ENCODE measurements at regions not wholly inside any gene's neighbourhood (a gene's known extent, or its start where the extent isn't known, plus 50 kb on each side); places are given as distances from the start of the nearest gene placed in this dataset.

- DNase-seq (ENCODE audit: low read depth, low spot score): no peak
Measured at GRCh38 chr6:165877192-165877591, 214.2 kb upstream of the PDE10A start.

DNA sequence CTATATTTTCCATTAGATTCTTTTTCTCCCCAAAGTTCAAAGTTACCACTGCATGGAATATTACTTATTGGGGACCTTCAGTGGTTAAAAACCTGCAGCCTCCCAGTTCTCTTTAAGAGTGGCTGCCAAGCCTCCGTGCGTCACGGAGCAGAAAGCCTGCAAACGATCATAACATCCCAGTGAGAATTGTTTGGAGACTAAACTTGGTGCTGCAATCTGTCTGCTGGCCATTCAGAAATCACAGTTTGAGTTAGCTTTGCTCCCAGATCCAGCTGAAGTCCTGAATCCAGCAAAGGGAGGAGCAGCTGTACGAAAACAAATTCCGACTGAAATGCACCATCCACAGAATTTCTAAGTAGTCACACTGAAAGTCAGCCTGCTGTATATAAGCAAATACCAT lies 213.5 kb upstream of the PDE10A start:
- no peak for DNase-seq (ENCODE audit: low read depth, low spot score)

- no peak for DNase-seq (ENCODE audit: low read depth, low spot score)
Measured at GRCh38 chr6:165875946-165876345, 212.9 kb upstream of the PDE10A start.

GRCh38 chr6:165873976-165874375 lies 210.9 kb upstream of the PDE10A start:
- no peak for DNase-seq (ENCODE audit: low read depth, low spot score)

DNA sequence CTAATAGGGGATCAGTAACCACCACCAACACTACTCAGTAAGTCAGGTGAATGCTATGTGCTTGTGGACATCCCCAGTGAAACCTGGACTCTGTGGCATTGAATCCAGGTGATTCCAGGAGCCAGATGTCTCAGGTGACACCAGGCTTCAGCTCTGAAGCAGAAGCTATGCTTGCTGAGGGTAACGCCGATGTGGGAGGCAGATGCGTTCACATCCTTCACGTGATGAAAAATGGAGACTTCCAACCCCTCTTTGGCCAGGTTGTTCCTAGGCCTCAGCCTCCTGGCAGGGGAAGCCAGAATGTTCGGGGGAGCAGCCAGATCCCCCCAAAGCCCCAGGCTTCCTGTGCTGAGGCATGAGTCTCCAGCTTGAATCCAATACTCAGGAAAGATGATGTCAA lies 209.8 kb upstream of the PDE10A start:
- DNase-seq (ENCODE audit: low read depth, low spot score): no peak

GRCh38 chr6:165872311-165872710 lies 209.3 kb upstream of the PDE10A start:
- no peak for DNase-seq (ENCODE audit: low read depth, low spot score)

DNA sequence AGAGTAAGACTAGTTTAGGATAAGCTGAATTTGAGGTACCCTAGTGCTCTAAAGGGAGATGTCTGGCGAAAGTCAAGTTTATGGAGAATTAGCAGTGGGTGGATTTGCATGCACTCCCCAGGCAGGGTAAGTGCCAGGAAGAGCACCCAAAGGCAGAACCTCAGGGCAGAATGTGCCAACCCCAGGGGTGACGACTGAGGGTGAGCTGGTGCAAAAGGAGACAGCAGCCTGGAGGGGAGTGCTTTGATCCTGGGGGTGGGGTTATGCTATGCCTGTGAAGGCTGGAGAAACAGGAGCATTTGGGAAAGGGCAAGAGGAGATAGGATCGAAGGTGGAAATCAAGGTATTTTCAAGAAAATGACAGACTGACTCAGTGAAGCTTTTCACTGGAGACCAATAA lies 208.5 kb upstream of the PDE10A start:
- DNase-seq (ENCODE audit: low read depth, low spot score): no peak

- no peak for DNase-seq (ENCODE audit: low read depth, low spot score)
Measured at GRCh38 chr6:165869526-165869925, 206.5 kb upstream of the PDE10A start.

GRCh38 chr6:165864925-165865324 lies 201.9 kb upstream of the PDE10A start:
- no peak for DNase-seq (ENCODE audit: low read depth, low spot score)

GRCh38 chr6:165864218-165864617 lies 201.2 kb upstream of the PDE10A start:
- no peak for DNase-seq (ENCODE audit: low read depth, low spot score)

GRCh38 chr6:165863801-165864200 lies 200.8 kb upstream of the PDE10A start:
- DNase-seq (ENCODE audit: low read depth, low spot score): no peak

DNA sequence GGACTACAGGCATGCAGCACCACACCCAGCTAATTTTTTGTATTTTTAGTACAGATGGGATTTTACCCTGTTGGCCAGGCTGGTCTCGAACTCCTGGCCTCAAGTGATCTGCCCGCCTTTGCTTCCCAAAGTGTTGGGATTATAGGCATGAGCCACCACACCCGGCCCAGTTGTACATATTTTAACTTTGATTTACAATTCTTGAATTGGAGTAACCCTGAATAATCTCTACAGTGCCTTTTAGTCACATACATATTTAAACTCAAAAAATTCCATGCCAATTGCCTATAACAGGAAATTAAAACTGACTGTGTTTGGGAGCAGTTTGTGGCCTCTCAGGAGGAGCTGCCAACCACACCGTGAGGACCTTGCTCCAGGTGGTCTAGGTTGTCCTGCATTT lies 199.8 kb upstream of the PDE10A start:
- no peak for DNase-seq (ENCODE audit: low read depth, low spot score)

DNA sequence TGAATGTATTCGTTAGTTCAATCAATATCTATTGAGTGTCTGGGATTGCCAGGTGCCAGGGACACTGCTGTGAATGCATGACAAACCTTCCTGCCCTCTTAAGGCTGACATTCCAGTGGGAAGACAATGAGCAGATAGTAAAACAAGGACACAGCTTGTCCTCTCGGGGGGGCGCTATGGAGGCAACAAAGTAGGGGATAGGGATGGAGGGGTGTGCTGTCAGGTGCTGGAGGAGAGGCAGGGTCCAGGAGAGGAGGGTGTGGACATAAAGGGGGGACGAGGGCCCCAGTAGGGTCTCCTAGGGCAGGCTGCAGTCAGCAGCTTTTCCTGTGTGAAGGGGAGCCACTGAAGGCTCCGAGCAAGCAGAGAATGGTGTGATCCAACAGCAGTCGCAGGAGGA lies 198.2 kb upstream of the PDE10A start:
- no peak for DNase-seq (ENCODE audit: low read depth, low spot score)

DNA sequence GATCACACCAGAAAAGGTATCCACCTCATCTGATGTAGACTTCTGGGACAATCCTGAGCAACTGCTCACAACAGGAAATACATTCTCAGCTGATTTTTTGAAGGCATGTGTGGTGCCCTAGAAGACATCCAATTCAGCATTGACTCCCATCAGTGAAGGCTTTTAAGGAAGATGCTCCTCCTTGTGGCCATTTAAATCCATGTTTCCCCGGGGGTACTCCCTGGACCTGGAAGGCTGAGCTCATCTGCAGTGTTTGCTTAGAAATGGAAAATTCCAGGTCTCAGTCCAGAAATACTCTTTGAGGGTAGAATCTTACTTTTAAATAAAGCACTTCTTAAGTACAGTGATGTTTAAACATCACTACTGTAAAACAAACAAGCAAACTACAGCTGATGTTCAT lies 195.5 kb upstream of the PDE10A start:
- no peak for DNase-seq (ENCODE audit: low read depth, low spot score)

- no peak for DNase-seq (ENCODE audit: low read depth, low spot score)
Measured at GRCh38 chr6:165855856-165856255, 192.8 kb upstream of the PDE10A start.

DNA sequence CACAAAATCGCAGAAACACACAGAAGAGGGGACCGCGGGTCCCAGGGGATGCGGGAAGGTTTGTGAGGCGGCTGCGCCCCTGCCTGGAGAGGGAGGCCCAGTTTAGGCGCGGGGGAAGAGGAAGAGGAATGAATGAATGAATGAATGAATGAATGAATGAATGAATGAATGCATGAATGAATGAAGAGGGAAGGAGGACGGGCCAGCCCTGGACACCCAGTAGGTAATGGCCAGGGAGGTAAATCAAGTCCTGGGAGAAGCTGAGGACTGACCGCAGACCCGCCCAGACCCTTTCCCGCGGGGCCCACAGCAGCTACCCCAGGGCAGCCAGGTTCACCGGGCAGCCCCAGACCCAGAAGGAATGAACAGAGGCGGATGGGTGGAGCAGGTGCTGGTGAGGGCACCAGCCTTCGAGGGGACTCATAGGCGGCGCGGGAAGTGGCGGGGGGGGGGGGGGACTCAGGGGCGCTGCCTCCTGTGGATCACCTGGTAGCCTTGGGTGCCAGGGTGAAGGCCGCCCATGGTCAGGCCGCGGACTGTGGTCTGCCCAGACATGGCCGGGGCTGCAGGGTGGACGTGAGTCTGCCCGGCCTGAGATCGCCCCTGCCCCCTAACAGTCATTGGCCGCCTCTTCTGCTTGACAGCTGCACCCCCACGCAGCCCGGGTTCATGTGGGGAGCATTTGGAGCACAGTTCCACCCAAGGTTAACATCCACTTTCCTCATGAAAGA lies 192.0 kb upstream of the PDE10A start:
- no peak for DNase-seq (ENCODE audit: low read depth, low spot score)

DNA sequence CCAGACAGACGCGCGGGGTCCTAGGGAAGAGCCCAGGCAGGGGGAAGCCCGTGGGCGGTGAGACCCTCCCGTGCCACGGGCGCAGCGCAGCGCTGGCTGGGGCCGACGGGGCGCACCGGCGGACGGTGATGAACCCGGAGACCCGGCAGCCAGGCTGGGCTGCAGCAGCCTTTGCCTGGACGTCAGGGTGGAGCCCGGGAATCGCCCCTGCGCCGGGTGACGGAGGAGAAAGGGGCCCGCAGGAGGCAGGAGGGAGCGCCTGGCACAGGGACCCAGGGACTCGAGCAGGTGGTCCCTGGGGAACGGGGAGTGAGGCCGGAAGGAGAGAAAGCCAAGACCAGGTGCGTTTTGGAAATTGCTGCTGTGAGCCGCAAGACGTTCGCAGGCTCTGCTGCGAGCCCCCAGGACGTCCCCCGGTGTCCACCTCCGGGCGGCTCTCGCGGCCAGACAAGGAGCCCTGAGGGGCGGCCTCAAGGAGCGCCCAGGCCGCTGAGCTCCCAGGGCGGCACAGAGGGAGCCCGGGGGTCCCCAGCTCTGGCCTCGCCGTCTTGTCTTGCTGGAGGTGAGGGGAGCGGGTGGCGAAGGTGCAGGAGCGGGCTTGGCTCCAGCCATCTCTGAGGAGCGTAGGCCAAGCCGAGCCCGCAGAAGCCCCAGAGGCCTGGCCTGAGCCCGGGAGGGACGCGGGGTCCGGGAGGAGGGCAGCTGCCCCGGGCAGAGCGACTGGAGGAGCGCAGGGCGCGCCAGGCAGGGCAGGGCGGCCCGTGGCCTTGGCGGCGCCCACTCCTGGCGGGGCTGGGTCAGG lies 191.2 kb upstream of the PDE10A start:
- DNase-seq (ENCODE audit: low read depth, low spot score): no peak

DNA sequence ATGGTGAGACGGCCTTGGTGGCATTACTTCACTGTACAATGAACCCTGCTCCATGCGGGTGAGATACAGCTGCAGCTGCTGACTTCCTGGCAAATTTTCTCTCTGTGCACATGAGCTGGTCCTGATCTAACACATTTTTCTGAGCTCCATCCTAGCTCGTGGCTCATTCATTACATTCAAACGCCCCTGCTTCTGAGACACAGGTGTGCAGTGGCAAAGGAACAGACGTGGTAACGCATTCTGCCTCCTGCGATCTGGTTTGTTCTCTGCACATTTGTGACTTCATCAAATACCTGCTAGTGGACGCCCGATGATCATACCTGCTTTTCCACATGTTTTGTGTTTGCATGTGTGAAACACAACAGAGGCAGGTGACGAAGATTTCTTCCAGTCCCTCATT lies 189.6 kb upstream of the PDE10A start:
- DNase-seq (ENCODE audit: low read depth, low spot score): no peak

DNA sequence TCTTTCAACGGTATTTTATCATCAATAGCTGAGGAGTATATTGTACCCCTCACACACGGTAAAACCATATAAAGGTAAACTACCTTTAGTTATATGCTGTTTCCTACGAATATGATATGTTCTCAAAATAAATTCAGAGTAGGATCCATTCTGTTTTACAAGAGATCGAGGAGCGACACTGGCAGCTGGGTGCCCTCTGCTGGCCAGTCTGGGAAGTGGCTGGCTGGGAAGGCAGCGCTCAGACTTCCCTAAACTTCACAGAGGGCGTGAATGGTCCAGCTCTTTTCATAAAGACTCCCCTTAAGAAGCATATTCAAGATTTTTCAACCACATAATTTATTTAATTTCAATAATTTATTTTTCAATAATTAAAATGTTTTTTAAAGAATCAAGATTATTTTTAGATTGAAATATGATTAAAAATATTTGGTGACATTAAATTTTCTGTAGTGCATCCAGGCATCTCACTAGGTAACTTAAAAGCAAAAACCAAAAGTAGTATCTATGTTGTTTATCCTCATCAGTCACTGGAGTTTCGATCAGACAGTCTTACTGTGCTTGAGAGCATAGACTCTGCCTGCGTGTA lies 187.5 kb upstream of the PDE10A start:
- no peak for DNase-seq (ENCODE audit: low read depth, low spot score)

DNA sequence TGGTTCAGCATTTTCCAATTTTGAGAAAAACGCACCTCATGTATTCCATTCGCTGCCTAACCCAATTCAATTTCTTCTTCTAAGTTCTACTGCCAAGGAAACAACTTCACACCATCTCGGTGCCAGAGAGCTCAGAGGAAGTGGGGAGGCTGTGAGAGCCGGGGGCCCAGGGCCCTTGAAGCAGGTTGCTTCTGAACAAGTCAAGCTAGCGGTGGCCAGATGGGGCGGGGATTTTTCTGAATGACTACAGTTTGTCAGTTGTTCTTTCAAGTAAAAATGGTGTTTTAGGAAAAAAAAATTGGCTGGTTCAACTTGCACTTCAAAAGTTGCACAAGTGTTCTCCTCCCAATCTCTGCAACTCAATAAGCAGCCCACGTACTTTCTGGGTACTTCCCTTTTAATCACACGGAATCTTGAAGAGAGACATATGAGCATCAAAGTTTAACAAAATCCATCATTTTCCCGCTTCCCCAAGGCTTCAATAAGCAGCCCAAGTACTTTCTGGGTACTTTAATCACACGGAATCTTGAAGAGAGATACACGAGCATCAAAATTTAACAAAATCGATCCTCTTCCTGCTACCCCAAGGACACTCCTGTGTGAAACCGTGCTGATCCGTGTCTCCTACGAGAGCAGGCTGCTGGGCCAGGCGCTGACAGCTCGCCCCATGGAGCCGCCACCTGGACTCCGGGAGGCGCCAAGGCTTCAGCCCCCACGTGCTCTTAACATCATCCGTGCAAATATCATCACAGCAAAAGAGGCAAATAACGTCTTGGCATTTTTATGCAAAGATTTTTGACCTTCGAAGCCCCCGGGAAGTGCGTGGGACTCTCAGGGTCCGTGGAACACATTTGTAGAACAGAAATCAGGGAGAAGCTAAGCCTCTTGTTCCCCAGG lies 186.7 kb upstream of the PDE10A start:
- no peak for DNase-seq (ENCODE audit: low read depth, low spot score)

- no peak for DNase-seq (ENCODE audit: low read depth, low spot score)
Measured at GRCh38 chr6:165848086-165848426, 185.0 kb upstream of the PDE10A start.

All from iPS DF 19.7 (cell line).